Chondrocyte (in vitro differentiated cells): ENCODE measurements at regions not wholly inside any gene's neighbourhood (a gene's known extent, or its start where the extent isn't known, plus 50 kb on each side); places are given as distances from the start of the nearest gene placed in this dataset.

Experiments
- DNase-seq: peaks from one replicate; pipeline ENCODE4 v3.0.0; 2021; ENCODE audit warnings: mixed read lengths, low spot score
- H3K27ac Mint-ChIP-seq: one replicate; pipeline ENCODE4 v1.8.0; 2021; ENCODE audit warnings: mild to moderate bottlenecking, moderate library complexity, mixed read lengths; ENCODE audit not compliant: unreplicated experiment
- H3K27me3 Mint-ChIP-seq: 2 replicates; pipeline ENCODE4 v1.8.0; 2021; ENCODE audit warnings: low read depth, mixed read lengths
- H3K36me3 Mint-ChIP-seq: 2 replicates; pipeline ENCODE4 v1.8.0; 2021; ENCODE audit warnings: low read depth, mixed read lengths
- H3K4me1 Mint-ChIP-seq: 2 replicates; pipeline ENCODE4 v1.8.0; 2021; ENCODE audit warnings: low read depth, mild to moderate bottlenecking, mixed read lengths
- H3K4me3 Mint-ChIP-seq: one replicate; pipeline ENCODE4 v1.8.0; 2021; ENCODE audit warnings: mild to moderate bottlenecking, moderate library complexity, mixed read lengths; ENCODE audit not compliant: unreplicated experiment
- H3K9me3 Mint-ChIP-seq: 2 replicates; pipeline ENCODE4 v1.8.0; 2021; ENCODE audit warnings: low read depth, mixed read lengths
- TF ChIP-seq, protein P1 (sequence below): fragments of 200-600 bp; sonication (generic); IDR thresholded peaks from 2 replicates; pipeline ENCODE4 v1.5.0; 2021; ENCODE audit warnings: antibody characterized with exemption, mild to moderate bottlenecking, moderate library complexity

DNA sequence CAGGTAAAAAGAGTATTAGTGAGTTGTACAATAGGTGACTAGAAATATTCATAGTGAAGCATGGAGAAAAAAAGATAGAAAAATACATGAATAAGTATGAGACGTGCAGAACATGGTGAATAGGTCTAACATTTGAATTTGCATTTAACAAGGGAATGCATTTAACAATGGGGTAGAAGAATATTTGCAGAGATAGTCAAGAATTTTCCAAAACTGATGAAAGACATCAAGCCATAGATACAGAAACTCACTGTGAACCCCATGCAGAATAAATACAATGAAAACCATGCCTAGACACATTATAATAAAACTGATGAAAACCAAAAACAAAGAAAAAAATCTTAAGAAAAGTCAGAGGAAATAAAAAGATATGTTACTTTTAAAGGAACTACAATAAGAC is 184.8 kb downstream of the KTN1 start:
- peaks cover 10% of the 10 kb centered on the region for H3K9me3 Mint-ChIP-seq
- TF ChIP-seq, protein P1, sequence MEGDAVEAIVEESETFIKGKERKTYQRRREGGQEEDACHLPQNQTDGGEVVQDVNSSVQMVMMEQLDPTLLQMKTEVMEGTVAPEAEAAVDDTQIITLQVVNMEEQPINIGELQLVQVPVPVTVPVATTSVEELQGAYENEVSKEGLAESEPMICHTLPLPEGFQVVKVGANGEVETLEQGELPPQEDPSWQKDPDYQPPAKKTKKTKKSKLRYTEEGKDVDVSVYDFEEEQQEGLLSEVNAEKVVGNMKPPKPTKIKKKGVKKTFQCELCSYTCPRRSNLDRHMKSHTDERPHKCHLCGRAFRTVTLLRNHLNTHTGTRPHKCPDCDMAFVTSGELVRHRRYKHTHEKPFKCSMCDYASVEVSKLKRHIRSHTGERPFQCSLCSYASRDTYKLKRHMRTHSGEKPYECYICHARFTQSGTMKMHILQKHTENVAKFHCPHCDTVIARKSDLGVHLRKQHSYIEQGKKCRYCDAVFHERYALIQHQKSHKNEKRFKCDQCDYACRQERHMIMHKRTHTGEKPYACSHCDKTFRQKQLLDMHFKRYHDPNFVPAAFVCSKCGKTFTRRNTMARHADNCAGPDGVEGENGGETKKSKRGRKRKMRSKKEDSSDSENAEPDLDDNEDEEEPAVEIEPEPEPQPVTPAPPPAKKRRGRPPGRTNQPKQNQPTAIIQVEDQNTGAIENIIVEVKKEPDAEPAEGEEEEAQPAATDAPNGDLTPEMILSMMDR = no peak
- DNase-seq = no peak
- H3K27ac Mint-ChIP-seq = no peak overlapping the region
- H3K36me3 Mint-ChIP-seq = peaks cover 2% of the 10 kb centered on the region
- no peak overlapping the region for H3K4me3 Mint-ChIP-seq
- no peaks in the 10 kb centered on the region for H3K4me1 Mint-ChIP-seq
- peaks cover 9% of the 10 kb centered on the region for H3K27me3 Mint-ChIP-seq

DNA sequence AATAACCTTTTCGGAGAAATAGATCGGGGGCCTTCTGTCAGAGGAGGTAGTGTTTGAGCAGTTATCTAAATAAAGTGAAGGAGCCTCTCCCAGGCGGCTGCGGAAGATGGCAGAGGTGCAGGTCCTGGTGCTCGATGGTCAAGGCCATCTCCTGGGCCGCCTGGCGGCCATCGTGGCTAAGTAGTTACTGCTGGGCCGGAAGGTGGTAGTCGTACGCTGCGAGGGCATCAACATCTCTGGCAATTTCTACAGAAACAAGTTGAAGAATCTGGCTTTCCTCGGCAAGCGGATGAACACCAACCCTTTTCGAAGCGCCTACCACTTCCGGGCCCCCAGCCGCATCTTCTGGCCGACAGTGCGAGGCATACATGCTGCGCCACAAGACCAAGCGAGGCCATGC is 186.1 kb downstream of the KTN1 start:
- Mint-ChIP-seq H3K27ac (no peak overlapping the region), H3K4me3 (no peak overlapping the region)
- TF ChIP-seq, protein P1 = no peak

DNA sequence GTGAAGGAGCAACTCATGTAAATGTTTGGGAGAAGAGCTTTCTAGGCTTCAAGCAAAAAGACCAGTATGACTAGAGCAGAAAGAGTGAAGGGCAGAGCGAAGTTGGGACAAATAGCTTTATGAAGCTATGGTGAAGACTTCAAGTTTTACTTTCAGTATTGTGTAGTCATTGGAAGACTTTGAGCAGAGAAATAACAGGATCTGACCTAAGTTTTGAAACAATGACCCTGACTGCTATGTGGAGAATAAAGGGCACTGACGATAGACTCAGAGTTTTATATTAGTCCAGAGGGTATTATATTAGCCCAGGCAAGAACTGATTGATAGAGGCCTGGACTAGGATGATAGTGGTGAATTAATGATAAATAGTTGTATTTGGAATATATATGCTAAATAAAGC is 187.3 kb downstream of the KTN1 start:
- Mint-ChIP-seq H3K4me3 (no peak overlapping the region), H3K27ac (no peak overlapping the region)

More for the DNA sequence above, 186.1 kb downstream of the KTN1 start:
- Mint-ChIP-seq H3K27me3 (peaks cover 9% of the 10 kb centered on the region), H3K9me3 (peaks cover 10% of the 10 kb centered on the region), H3K4me1 (no peaks in the 10 kb centered on the region), H3K36me3 (peaks cover 2% of the 10 kb centered on the region)
- DNase-seq = no peak

DNA sequence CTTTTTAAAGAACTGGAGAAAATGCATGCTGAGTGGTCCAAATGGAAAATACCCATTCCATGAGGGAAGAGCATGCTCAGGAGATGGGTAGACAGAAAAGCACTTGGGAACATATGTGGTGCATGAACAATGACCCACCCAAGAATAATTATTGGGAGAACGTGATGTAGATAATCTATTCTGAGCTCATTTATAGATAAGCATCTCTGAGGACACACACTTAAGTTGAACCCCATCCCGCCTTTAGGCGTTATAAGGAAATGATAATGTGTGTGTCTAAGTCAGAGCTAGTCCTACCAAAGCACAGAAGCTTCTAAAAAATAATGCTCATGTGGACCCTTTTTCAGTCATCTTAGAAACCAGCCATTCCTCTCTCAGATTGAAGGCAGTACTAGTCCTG is 189.9 kb downstream of the KTN1 start:
- TF ChIP-seq, protein P1 = no peak
- DNase-seq = no peak
- H3K4me3 Mint-ChIP-seq = no peak overlapping the region
- peaks cover 3% of the 10 kb centered on the region for H3K27me3 Mint-ChIP-seq
- peaks cover 3% of the 10 kb centered on the region for H3K4me1 Mint-ChIP-seq
- peaks cover 1% of the 10 kb centered on the region for H3K36me3 Mint-ChIP-seq
- peaks cover 6% of the 10 kb centered on the region for H3K9me3 Mint-ChIP-seq
- no peak overlapping the region for H3K27ac Mint-ChIP-seq

More for the DNA sequence above, 187.3 kb downstream of the KTN1 start:
- Mint-ChIP-seq H3K9me3 (peaks cover 10% of the 10 kb centered on the region), H3K36me3 (peaks cover 2% of the 10 kb centered on the region), H3K4me1 (no peaks in the 10 kb centered on the region), H3K27me3 (peaks cover 3% of the 10 kb centered on the region)
- no peak for DNase-seq
- TF ChIP-seq, protein P1 = no peak

DNA sequence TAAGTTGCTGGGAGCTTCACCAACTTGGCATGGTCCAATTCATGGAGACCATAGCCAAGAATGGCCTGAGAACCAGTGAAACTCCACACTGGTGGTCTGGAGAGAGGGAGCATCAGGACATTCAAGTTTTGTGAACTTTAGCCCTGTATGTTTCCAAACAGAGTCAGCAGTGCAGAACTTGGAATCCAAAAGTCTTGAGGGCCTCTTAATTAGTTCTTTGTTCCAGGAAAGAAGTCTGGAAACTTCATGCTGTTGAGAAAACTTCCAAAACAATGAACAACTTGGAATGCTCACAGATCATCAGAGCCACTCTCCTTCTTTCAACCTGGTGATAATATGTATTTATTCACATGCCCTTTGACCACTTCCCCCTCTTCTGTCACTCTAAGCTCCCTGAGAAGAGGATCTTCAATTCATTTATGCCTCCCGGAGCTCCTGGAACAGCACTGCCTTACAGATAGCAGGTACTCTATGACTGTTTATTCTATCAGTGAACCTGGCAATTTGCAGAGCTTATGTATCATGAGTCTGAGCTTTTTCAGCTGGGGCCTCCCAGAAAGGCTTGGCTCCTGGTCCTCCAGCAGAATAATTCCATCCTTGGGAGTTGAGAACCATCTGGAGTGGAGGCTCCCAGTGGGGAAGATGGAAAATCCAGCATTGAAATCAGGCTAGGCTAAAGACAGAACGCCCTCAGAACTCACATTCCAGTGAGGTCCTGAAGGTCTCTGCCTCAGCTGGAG is 191.4 kb downstream of the KTN1 start:
- H3K27ac Mint-ChIP-seq = no peak overlapping the region
- peaks cover 3% of the 10 kb centered on the region for H3K4me1 Mint-ChIP-seq
- peaks cover 6% of the 10 kb centered on the region for H3K9me3 Mint-ChIP-seq
- no peak overlapping the region for H3K4me3 Mint-ChIP-seq
- DNase-seq = no peak
- peaks cover 3% of the 10 kb centered on the region for H3K27me3 Mint-ChIP-seq
- TF ChIP-seq, protein P1 = no peak
- H3K36me3 Mint-ChIP-seq = no peaks in the 10 kb centered on the region
